HG03159 (cell line): ENCODE measurements at regions not wholly inside any gene's neighbourhood (a gene's known extent, or its start where the extent isn't known, plus 50 kb on each side); places are given as distances from the start of the nearest gene placed in this dataset.

ENCODE experiments used
- ATAC-seq: cut with Tn5 transposase; IDR thresholded peaks from one replicate; pipeline ENCODE4 v1.9.1; 2021; ENCODE audit warnings: mild to moderate bottlenecking, moderate library complexity; ENCODE audit not compliant: unreplicated experiment

DNA sequence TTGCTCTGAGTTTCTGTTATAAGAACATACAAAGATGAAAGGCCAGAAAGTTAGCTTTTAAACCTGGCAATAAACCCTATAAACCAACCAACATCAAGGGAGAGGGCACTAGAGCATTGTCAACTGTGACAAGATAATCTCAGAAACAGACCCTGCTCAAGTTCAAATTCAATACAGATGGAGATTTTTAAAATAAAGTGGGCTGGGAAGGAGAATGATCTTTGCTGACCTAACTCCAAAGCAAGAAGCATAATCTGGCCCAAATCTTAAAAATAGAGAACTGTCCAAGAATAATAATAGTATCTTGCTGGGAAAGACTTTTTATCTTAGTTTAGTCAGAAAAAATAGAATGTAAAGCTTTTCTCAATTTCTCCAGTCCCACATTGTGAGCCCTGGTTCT lies 485.5 kb downstream of the DISC1 start:
- ATAC-seq, result no peak

- no peak for ATAC-seq
Measured at GRCh38 chr1:232111611-232112010, 485.0 kb downstream of the DISC1 start.

- no peak for ATAC-seq
Measured at GRCh38 chr1:232110281-232111090, 483.9 kb downstream of the DISC1 start.

DNA sequence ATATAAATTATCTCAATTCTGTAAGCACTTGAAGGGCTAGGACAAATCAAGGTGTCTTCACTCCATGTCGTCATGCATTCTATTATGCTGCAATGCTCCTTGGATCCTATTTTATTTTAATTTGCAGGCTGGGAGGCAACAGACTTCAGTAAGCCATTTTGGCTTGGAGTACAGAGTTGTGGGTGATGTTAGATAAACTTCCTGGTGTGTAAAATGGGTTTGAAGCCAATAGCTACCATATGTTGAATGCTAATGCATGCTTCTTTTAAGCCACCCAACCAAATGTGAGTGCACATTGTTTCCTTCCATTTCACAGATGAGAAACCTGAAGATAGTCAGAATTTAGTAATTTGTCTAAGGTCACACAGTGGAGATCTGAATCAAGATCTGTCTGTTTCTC lies 482.8 kb downstream of the DISC1 start:
- ATAC-seq, result no peak

DNA sequence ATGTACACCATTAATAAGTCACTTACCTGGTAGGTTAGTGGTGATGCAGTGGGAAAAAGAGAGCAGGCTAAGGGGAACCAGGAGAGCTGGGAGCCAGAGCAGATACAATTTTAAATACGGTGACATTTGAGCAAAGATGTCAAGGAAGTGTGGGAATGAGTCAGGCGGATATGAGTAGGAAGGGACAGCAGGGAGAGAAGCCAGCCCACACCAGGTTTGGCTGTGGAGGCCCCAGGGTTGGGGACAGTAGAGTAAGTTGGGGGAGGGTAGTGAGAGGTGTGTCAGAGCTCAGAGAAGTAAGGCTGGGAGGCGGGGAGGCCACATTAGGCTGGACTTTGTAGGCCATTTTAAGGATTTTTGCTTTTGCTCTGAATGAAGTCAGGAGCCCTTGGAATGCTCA lies 482.0 kb downstream of the DISC1 start:
- ATAC-seq, result no peak

DNA sequence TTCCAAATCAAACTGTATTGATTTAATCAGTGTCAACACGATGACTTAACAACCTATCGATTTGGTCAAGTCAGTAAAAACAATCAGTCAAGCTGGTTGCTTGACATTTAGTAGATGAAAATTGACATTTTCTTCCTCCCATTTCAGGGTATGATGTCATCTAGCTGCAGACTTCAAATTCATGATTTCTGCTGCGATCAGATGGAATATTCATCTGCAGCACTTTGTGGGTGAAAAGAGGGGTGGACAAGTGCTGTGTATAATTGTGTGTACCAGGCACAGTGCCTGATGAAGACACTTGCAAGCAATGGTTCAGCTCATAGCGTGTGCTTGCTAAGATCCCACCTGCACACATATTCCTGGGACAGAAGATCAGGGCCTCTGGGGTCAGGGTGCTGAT lies 479.8 kb downstream of the DISC1 start:
- no peak for ATAC-seq

GRCh38 chr1:232105561-232105960 lies 479.0 kb downstream of the DISC1 start:
- ATAC-seq, result no peak

- no peak for ATAC-seq
Measured at GRCh38 chr1:232101231-232101630, 474.6 kb downstream of the DISC1 start.

DNA sequence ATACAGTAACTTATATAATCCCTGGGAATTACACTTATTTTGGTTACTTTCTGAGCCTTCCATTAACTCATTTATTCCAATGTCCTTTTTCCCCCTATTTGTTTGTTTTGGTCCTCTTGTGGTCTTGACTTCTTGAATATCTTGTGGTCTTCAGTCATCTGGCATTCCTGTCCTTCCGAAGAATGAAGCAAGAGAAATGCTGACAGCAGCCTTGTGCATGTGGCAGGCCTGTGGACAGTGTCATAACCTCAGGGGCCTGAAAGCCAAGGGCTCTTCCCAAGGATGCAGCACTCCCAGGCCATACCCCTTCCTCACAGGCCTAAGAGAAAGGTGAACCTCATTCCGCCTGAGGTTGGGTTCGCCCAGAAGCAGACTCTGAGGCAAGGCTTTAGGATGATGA lies 470.2 kb downstream of the DISC1 start:
- no peak for ATAC-seq
